ENCODE measurements at regions not wholly inside any gene's neighbourhood (a gene's known extent, or its start where the extent isn't known, plus 50 kb on each side); places are given as distances from the start of the nearest gene placed in this dataset.
A peak's percentile ranks its signal among the peaks of the same experiment; 100 is the strongest.

DNA sequence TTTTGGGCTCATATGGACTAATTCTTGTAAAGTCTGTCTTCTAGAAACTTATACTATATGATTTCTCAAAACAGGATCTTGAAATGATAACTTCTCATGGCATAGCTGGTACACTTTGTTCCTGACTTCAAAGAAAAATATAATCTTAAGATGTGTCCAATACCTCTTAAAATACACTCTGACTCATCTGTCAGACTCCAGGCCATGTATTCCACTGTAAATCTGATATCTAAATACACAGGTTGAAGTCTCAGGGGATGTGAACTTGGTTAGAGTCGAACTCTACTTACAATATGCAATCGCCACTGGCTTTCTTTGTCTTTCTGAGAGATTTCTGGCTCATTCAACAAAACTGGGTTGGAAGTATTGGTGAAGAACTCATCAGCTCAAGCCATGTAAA is 99.8 kb downstream of the LACC1 start:
- H3K4me3 ChIP-seq (ENCODE audit: low read depth, low read length), result no peak overlapping the region
- TF ChIP-seq, protein P1, sequence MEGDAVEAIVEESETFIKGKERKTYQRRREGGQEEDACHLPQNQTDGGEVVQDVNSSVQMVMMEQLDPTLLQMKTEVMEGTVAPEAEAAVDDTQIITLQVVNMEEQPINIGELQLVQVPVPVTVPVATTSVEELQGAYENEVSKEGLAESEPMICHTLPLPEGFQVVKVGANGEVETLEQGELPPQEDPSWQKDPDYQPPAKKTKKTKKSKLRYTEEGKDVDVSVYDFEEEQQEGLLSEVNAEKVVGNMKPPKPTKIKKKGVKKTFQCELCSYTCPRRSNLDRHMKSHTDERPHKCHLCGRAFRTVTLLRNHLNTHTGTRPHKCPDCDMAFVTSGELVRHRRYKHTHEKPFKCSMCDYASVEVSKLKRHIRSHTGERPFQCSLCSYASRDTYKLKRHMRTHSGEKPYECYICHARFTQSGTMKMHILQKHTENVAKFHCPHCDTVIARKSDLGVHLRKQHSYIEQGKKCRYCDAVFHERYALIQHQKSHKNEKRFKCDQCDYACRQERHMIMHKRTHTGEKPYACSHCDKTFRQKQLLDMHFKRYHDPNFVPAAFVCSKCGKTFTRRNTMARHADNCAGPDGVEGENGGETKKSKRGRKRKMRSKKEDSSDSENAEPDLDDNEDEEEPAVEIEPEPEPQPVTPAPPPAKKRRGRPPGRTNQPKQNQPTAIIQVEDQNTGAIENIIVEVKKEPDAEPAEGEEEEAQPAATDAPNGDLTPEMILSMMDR (IDR thresholded peaks at IDR 0.05; ENCODE audit: control insufficient read depth, extremely low read depth, insufficient read depth), result no peak
- DNase-seq (ENCODE audit: low read depth), result no peak

DNA sequence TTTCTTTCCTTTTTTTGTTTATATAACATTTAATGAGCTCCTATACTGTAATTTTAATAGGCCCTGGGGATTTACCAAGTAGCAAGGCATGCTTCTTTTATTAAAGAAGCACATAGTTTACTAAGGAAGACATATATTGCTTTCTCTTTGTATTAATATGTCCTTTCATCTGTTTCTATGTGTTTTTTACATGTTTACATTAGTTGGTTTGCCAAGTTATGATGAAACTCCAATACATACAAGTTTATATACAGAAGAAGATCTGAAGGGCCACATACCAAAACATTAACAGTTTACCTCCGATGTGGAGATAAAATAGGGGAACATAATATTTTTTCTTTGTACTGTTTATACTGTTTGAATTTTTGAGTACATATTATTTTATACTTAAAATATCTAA is 100.9 kb downstream of the LACC1 start:
- no peak overlapping the region for H3K4me3 ChIP-seq (ENCODE audit: low read depth, low read length)
- DNase-seq (ENCODE audit: low read depth), result peak; percentile 68
- TF ChIP-seq, protein P1 (IDR thresholded peaks at IDR 0.05; ENCODE audit: control insufficient read depth, extremely low read depth, insufficient read depth), result no peak

DNA sequence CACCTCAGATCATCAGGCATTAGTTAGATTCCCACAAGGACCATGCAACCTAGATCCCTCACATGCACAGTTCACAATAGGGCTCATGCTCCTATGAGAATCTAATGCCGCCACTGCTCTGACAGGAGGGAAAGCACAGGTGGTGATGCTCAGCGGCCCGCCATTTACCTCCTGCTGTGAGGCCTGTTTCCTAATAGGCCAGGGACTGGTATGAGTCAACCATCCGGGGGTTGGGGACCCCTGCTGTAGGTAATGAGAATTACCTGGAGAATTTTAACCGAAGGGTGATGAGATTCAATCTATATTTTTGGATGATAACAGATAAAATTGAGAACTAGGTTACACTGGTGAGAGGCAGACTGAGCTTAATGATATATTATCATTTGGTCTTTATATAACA is 101.4 kb downstream of the LACC1 start:
- H3K4me3 ChIP-seq (ENCODE audit: low read depth, low read length), result no peak overlapping the region
- TF ChIP-seq, protein P1 (IDR thresholded peaks at IDR 0.05; ENCODE audit: control insufficient read depth, extremely low read depth, insufficient read depth), result no peak
- no peak for DNase-seq (ENCODE audit: low read depth)

DNA sequence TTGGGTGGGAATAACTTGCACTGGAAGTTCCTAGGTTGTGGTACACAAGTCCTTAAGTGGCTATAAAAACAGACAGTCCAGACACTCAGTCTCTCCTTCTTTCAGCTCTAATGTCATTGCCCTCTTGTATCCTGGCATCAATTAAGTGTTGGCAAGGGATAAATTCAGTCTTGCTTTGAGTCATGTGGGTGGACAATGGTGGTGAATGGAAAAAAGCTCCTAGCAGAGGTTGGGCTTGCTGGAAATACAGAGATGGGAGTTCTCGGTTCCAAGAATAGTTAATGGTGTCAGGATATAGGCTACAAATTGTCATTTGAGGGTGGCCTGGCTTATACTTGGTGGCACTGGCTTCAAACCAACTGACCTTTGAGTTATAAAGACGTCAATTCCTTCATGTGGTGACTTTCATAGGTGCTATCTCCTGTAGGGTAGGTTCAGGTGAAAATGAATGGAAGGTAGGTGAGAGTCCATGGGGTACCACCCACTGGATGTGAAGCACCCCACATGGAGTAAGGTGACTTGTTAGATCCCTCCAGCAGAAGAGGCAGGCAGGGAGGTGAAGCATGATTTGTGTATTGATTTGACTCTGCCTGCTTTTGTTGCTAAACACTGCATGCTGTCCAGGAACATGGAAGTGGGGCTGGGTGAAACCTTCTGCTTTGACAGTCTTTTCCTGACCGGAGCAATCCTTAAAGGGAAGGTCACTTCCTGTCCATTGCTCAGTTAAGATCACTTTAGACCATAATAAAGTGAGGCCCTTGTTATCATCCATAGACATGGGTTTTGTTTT is 102.0 kb downstream of the LACC1 start:
- H3K4me3 ChIP-seq (ENCODE audit: low read depth, low read length), result no peak overlapping the region
- TF ChIP-seq, protein P1 (IDR thresholded peaks at IDR 0.05; ENCODE audit: control insufficient read depth, extremely low read depth, insufficient read depth), result no peak
- no peak for DNase-seq (ENCODE audit: low read depth)

GRCh38 chr13:43983373-43983772 is 103.7 kb downstream of the LACC1 start:
- TF ChIP-seq, protein P1 (IDR thresholded peaks at IDR 0.05; ENCODE audit: control insufficient read depth, extremely low read depth, insufficient read depth), result no peak
- H3K4me3 ChIP-seq (ENCODE audit: low read depth, low read length), result no peak overlapping the region
- no peak for DNase-seq (ENCODE audit: low read depth)

GRCh38 chr13:43984292-43984691 is 104.6 kb downstream of the LACC1 start:
- no peak overlapping the region for H3K4me3 ChIP-seq (ENCODE audit: low read depth, low read length)
- DNase-seq (ENCODE audit: low read depth), result no peak
- TF ChIP-seq, protein P1 (IDR thresholded peaks at IDR 0.05; ENCODE audit: control insufficient read depth, extremely low read depth, insufficient read depth), result no peak

All from LNCaP clone FGC (cell line).